Trophoblast cell (in vitro differentiated cells and primary cell): ENCODE measurements at regions not wholly inside any gene's neighbourhood (a gene's known extent, or its start where the extent isn't known, plus 50 kb on each side); places are given as distances from the start of the nearest gene placed in this dataset.

Experiments
- DNase-seq, 2 donors: peaks; one replicate each; pipeline ENCODE4 v3.0.0-alpha.2; 2016
- H2AFZ ChIP-seq: 2 replicates; pipeline ENCODE4 v1.6.1; 2013; ENCODE audit warnings: low read length, moderate library complexity, mild to moderate bottlenecking; ENCODE audit not compliant: insufficient read depth, poor library complexity
- H2AK5ac ChIP-seq: 2 replicates; pipeline ENCODE4 v1.6.1; 2013; ENCODE audit warnings: mild to moderate bottlenecking, low read length
- H2BK120ac ChIP-seq: 2 replicates; pipeline ENCODE4 v1.6.1; 2013; ENCODE audit warnings: low read length, mild to moderate bottlenecking, moderate library complexity; ENCODE audit not compliant: insufficient read depth, poor library complexity
- H2BK12ac ChIP-seq: 2 replicates; pipeline ENCODE4 v1.6.1; 2013; ENCODE audit warnings: mild to moderate bottlenecking, low read length, moderate library complexity
- H2BK5ac ChIP-seq: 2 replicates; pipeline ENCODE4 v1.6.1; 2013; ENCODE audit warnings: low read length, low read depth, moderate library complexity, mild to moderate bottlenecking; ENCODE audit not compliant: poor library complexity
- H3K14ac ChIP-seq: 2 replicates; pipeline ENCODE4 v1.6.1; 2013; ENCODE audit warnings: mild to moderate bottlenecking, low read length
- H3K18ac ChIP-seq: 2 replicates; pipeline ENCODE4 v1.6.1; 2013; ENCODE audit warnings: mild to moderate bottlenecking, low read length
- H3K23ac ChIP-seq: 2 replicates; pipeline ENCODE4 v1.6.1; 2013; ENCODE audit warnings: low read length
- H3K27ac ChIP-seq: 2 replicates; pipeline ENCODE4 v1.5.1; 2013; ENCODE audit warnings: low read depth, mild to moderate bottlenecking, inconsistent platforms, low read length, moderate library complexity
- H3K27me3 ChIP-seq: 2 replicates; pipeline ENCODE4 v1.6.1; 2013; ENCODE audit warnings: inconsistent platforms, mild to moderate bottlenecking, low read length, moderate library complexity; ENCODE audit not compliant: insufficient read depth
- H3K36me3 ChIP-seq, 2 experiments: 1 replicate in 1 of 2; 2 replicates in 1 of 2; pipeline ENCODE4 v1.6.1; 2013; ENCODE audit warnings: low read length in 2 of 2, mild to moderate bottlenecking in 2 of 2, moderate library complexity in 1 of 2; ENCODE audit not compliant: insufficient read depth in 2 of 2, control insufficient read depth in 1 of 2
- H3K4ac ChIP-seq: 2 replicates; pipeline ENCODE4 v1.6.1; 2013; ENCODE audit warnings: low read depth, mild to moderate bottlenecking, low read length, moderate library complexity
- H3K4me1 ChIP-seq, 2 experiments: 1 replicate in 1 of 2; 2 replicates in 1 of 2; pipeline ENCODE4 v1.6.1; 2013; ENCODE audit warnings: low read length in 2 of 2, mild to moderate bottlenecking in 2 of 2, moderate library complexity in 1 of 2; ENCODE audit not compliant: insufficient read depth in 2 of 2, control insufficient read depth in 1 of 2
- H3K4me2 ChIP-seq: 2 replicates; pipeline ENCODE4 v1.6.1; 2013; ENCODE audit warnings: inconsistent platforms, mild to moderate bottlenecking, low read length, moderate library complexity
- H3K4me3 ChIP-seq: 2 replicates; pipeline ENCODE4 v1.5.1; 2013; ENCODE audit warnings: mild to moderate bottlenecking, low read depth, low read length, inconsistent platforms
- H3K79me1 ChIP-seq: one replicate; pipeline ENCODE4 v1.6.1; 2013; ENCODE audit warnings: low read length
- H3K79me2 ChIP-seq: 2 replicates; pipeline ENCODE4 v1.6.1; 2013; ENCODE audit warnings: low read length, mild to moderate bottlenecking; ENCODE audit not compliant: control insufficient read depth, insufficient read depth, poor library complexity
- H3K9ac ChIP-seq: 2 replicates; pipeline ENCODE4 v1.6.1; 2013; ENCODE audit warnings: mild to moderate bottlenecking, low read length
- H3K9me3 ChIP-seq: 2 replicates; pipeline ENCODE4 v1.6.1; 2013; ENCODE audit warnings: low read depth, mild to moderate bottlenecking, control low read depth, inconsistent platforms, low read length; ENCODE audit not compliant: insufficient read depth
- H4K12ac ChIP-seq: 2 replicates; pipeline ENCODE4 v1.6.1; 2013; ENCODE audit warnings: low read depth, mild to moderate bottlenecking, low read length, moderate library complexity
- H4K8ac ChIP-seq: 2 replicates; pipeline ENCODE4 v1.6.1; 2013; ENCODE audit warnings: low read depth, mild to moderate bottlenecking, low read length, moderate library complexity
- H4K91ac ChIP-seq: one replicate; pipeline ENCODE4 v1.6.1; 2013; ENCODE audit warnings: low read depth, mild to moderate bottlenecking, low read length, moderate library complexity
- WGBS: extraction: QIAGEN DNeasy Blood & Tissue Kit; methylation state at CpG from one replicate; pipeline ENCODE4 v1.1.7; 2013; ENCODE audit warnings: missing lambda C conversion rate; ENCODE audit not compliant: insufficient read length, insufficient coverage; ENCODE audit errors: extremely low coverage; 5-methylcytosine and 5-hydroxymethylcytosine counted together

GRCh38 chr5:2387634-2388325 lies 363.7 kb downstream of the IRX2 start:
- no peak overlapping the region for H3K4me3 ChIP-seq
- no peaks in the 10 kb centered on the region for H3K27me3 ChIP-seq
- no peak overlapping the region for H2AK5ac ChIP-seq
- H3K4me1 ChIP-seq = no peaks in the 10 kb centered on the region
- no peak overlapping the region for H2BK12ac ChIP-seq
- WGBS = no CpG with 5 or more reads among the region's 29 CpGs
- no peak overlapping the region for H2AFZ ChIP-seq
- H3K9me3 ChIP-seq = peaks cover 7% of the 10 kb centered on the region
- H4K91ac ChIP-seq = no peak overlapping the region
- H3K18ac ChIP-seq = no peak overlapping the region
- no peak overlapping the region for H3K27ac ChIP-seq
- H3K36me3 ChIP-seq = no peaks in the 10 kb centered on the region
- H3K79me2 ChIP-seq = no peaks in the 10 kb centered on the region
- no peak overlapping the region for H4K12ac ChIP-seq
- no peak overlapping the region for H4K8ac ChIP-seq
- H3K4ac ChIP-seq = no peak overlapping the region
- H2BK5ac ChIP-seq = no peak overlapping the region
- H3K23ac ChIP-seq = no peak overlapping the region
- no peak overlapping the region for H3K14ac ChIP-seq
- H3K9ac ChIP-seq = peak overlapping the region; percentile 18
- no peak for DNase-seq
- no peaks in the 10 kb centered on the region for H3K79me1 ChIP-seq
- H3K4me2 ChIP-seq = no peak overlapping the region
- H2BK120ac ChIP-seq = no peak overlapping the region

DNA sequence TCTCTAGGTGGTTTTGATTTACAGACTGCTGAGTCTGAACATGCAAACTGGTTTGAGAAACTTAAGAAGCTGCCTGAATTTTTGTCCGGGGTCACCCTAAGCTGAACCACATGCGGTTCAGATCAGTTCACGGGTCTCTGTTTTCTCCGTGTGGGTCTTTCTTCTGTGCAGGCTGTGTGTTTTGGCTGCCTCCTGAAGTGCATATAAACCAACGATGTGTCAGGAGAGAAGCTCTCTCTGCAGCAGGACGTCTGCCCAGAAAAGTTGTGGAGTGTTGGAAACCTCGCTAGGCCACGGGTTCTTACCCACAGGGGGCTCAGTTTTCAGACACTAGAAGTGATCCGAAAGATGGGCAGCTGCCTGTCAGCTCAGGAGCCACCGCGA lies 364.2 kb downstream of the IRX2 start:
- Histone ChIP-seq H3K4ac (no peak overlapping the region), H3K79me2 (no peaks in the 10 kb centered on the region), H4K12ac (no peak overlapping the region), H3K4me3 (no peak overlapping the region), H3K9ac (peak overlapping the region; percentile 18), H3K79me1 (no peaks in the 10 kb centered on the region), H4K91ac (no peak overlapping the region), H3K4me2 (no peak overlapping the region), H3K36me3 (no peaks in the 10 kb centered on the region), H2BK12ac (no peak overlapping the region), H3K18ac (no peak overlapping the region), H3K23ac (no peak overlapping the region), H3K9me3 (peaks cover 7% of the 10 kb centered on the region), H2AFZ (no peak overlapping the region), H3K27ac (no peak overlapping the region), H2AK5ac (no peak overlapping the region), H3K4me1 (no peaks in the 10 kb centered on the region), H4K8ac (no peak overlapping the region), H3K27me3 (no peaks in the 10 kb centered on the region), H2BK120ac (no peak overlapping the region), H3K14ac (no peak overlapping the region), H2BK5ac (no peak overlapping the region)
- WGBS = no CpG with 5 or more reads among the region's 11 CpGs
- DNase-seq = no peak

DNA sequence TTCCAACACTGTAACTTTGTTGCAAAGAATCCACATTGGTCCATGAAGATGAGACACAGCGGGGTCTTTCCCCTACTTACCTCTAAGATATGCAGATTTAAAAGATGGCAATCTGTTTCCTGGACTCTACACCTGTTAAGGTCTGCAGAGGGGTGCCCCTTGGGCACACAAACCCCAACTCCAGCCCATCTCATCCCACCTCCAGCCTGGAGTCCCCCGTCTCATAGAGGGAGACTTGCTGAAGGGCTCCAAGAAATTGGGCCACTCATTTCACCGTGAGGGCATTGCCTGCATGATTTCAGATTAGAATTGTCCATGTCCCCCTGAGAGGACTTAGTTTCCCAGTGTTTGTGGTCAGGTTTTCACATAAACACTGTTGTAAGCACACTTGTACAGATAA lies 365.7 kb downstream of the IRX2 start:
- no peak overlapping the region for H3K4me2 ChIP-seq
- H4K91ac ChIP-seq = no peak overlapping the region
- H2BK5ac ChIP-seq = no peak overlapping the region
- no peak overlapping the region for H4K8ac ChIP-seq
- no peak overlapping the region for H4K12ac ChIP-seq
- peaks cover 7% of the 10 kb centered on the region for H3K9me3 ChIP-seq
- H3K23ac ChIP-seq = no peak overlapping the region
- H2BK12ac ChIP-seq = no peak overlapping the region
- no peak for DNase-seq
- H3K79me2 ChIP-seq = no peaks in the 10 kb centered on the region
- no peaks in the 10 kb centered on the region for H3K4me1 ChIP-seq
- no peak overlapping the region for H3K27ac ChIP-seq
- no peak overlapping the region for H2AK5ac ChIP-seq
- no peaks in the 10 kb centered on the region for H3K36me3 ChIP-seq
- no peak overlapping the region for H3K18ac ChIP-seq
- H3K14ac ChIP-seq = no peak overlapping the region
- no peak overlapping the region for H3K4ac ChIP-seq
- no peak overlapping the region for H3K9ac ChIP-seq
- no peaks in the 10 kb centered on the region for H3K27me3 ChIP-seq
- no peaks in the 10 kb centered on the region for H3K79me1 ChIP-seq
- H2AFZ ChIP-seq = no peak overlapping the region
- WGBS = no CpG with 5 or more reads among the region's 3 CpGs
- no peak overlapping the region for H2BK120ac ChIP-seq
- no peak overlapping the region for H3K4me3 ChIP-seq

DNA sequence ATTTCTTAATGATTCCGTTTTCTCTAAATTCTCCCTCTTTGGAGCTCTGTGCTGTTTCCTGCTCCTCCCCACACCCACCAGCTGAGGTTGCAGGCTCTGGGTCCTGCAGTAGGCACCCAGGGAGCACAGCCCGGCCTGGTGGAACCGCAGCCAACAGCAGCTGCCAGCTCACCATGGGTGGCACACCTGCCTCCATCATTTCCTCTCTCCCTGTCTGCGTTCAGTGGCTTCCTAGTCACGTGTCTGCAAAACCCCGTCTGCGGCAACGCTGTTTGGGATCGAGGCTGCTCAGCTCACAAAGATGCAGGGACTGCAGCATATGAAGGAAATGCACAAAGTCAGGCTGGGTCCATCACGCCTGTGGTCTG lies 367.8 kb downstream of the IRX2 start:
- Histone ChIP-seq H3K18ac (no peak overlapping the region), H2AK5ac (no peak overlapping the region), H3K14ac (no peak overlapping the region), H3K27me3 (no peaks in the 10 kb centered on the region), H2BK120ac (no peak overlapping the region), H3K4me3 (no peak overlapping the region), H2BK12ac (no peak overlapping the region), H4K8ac (no peak overlapping the region), H2BK5ac (no peak overlapping the region), H3K9ac (no peak overlapping the region), H3K79me1 (no peaks in the 10 kb centered on the region), H2AFZ (no peak overlapping the region), H4K12ac (no peak overlapping the region), H3K79me2 (no peaks in the 10 kb centered on the region), H3K23ac (no peak overlapping the region), H4K91ac (no peak overlapping the region), H3K4me1 (no peaks in the 10 kb centered on the region), H3K4me2 (no peak overlapping the region), H3K4ac (no peak overlapping the region), H3K27ac (no peak overlapping the region), H3K36me3 (no peaks in the 10 kb centered on the region), H3K9me3 (no peaks in the 10 kb centered on the region)
- no peak for DNase-seq
- WGBS = no CpG with 5 or more reads among the region's 10 CpGs
